Putamen (tissue), 1 donor: ENCODE measurements at regions not wholly inside any gene's neighbourhood (a gene's known extent, or its start where the extent isn't known, plus 50 kb on each side); places are given as distances from the start of the nearest gene placed in this dataset.
"Not testable (repeated sequence)": the region's sequence is repeated elsewhere in the genome, so short reads cannot be mapped to it uniquely, and the experiment has no call there.

ENCODE experiments used
- DNase-seq: peaks from one replicate; pipeline ENCODE4 v3.0.0-alpha.2; 2016; ENCODE audit warnings: low spot score

GRCh38 chr11:114805431-114805830, 127.1 kb downstream of the NXPE2 start:
- DNase-seq = not testable (repeated sequence)

DNA sequence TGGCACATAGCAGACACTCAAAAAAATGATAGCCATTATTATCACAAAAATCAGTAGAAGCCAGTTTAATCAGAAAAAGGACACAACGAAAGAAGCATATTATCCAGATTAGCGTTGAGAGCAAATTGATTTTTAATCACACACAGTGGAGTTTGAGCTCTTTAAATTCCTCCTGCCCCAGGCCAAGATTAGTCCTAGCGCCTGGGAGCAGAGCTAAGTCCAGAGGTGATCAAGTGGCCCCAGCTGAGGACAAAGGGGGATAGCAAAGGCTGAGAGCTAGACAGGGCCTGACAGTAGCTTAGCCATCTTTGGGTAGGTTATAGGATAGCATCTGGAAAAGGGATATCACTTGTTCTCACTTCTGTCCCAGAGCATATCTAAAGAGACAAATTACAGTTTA, 133.6 kb downstream of the NXPE2 start:
- no peak for DNase-seq

DNA sequence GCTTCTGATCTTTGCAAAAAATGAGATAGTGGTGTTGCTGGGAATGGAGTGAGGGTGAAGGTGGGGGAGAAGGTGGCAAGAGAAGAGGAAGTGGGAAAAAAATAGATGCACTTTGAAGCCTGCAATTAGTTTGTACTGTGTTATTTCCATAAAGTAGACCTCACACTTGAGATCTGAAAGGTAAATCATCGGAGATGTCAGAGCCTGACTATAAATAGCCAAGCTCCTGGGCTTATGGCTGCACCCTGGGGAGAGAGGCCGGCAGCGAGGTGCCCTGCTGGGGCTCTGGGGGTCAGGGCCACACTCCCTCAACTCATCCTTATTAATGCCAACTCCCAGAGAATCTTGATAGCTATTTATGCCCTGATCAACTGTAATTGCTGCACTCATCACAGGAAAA, 134.4 kb downstream of the NXPE2 start:
- DNase-seq = no peak

DNA sequence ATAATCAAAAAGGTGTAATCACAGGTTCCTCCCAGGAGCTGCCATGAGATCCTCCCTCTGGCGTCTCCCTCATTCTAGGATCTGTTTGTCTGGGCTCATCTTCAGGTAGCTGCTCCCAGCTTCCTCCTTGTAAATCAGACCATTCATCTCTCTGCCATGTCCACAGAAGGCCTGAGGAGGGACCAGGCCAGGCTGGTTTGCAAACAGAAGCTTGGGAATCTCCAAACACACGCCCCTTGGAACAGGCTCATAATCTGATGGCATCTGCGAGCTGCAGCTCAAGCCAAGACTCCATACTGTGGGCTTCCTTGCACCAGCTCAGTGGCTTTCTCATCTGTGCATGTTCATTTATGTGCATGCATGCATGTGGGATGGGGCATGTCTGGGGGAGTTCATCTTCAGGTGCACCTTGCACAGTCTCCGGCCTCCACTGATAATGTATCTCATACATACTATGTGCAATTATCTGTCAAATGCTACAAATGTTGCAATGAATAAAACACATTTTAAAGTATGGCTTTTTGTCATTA, 134.9 kb downstream of the NXPE2 start:
- no peak for DNase-seq

DNA sequence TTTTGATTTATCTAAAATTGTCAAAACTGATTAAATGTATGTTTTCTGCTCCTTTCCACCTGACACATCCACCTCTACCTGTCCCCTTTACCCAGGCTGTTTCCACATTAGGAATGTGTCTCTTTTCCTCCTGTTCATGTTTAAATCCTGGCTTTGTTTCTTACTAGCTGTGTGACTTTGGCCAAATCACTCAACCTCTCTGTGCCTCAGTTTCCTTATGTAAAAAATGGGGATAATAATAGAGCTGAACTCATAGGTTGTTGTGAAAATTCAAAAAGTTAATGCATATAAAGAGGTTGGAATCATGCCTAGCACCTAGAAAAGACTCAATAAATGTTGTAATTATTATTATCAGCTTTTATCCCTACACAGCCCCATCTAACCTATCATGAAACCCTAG, 136.8 kb downstream of the NXPE2 start:
- DNase-seq = no peak

- DNase-seq = no peak
These were observed 137.4 kb downstream of the NXPE2 start for GRCh38 chr11:114815761-114816160.

DNA sequence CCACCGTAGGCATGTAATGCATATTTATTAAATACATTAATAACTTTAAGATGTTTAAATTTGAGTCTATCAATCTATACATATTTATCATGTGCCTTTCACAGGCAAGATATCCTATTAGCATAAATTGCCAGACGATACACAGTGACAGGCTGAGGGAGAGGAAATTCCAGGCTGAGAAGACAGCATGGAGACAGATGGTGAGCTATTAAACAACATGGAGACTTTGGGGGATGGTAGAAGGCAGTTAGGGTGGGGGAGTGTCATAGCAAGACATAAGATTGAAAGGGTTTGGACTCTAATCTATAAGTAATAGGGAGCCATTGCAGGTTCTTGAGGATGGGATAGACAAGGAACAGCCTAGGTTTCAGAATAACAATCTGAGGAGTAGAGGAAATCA, 138.5 kb downstream of the NXPE2 start:
- DNase-seq = no peak

- peak; percentile 63 for DNase-seq
These were observed 140.1 kb downstream of the NXPE2 start for GRCh38 chr11:114818382-114818781.

- peak; percentile 27 for DNase-seq
These were observed 140.7 kb downstream of the NXPE2 start for GRCh38 chr11:114819028-114819427.

- DNase-seq = no peak
These were observed 142.3 kb downstream of the NXPE2 start for GRCh38 chr11:114820621-114821020.

- DNase-seq = peak; percentile 53
These were observed 143.5 kb downstream of the NXPE2 start for GRCh38 chr11:114821621-114822412.

GRCh38 chr11:114826910-114827442, 148.6 kb downstream of the NXPE2 start:
- DNase-seq = no peak

GRCh38 chr11:114827736-114828135, 149.4 kb downstream of the NXPE2 start:
- no peak for DNase-seq

DNA sequence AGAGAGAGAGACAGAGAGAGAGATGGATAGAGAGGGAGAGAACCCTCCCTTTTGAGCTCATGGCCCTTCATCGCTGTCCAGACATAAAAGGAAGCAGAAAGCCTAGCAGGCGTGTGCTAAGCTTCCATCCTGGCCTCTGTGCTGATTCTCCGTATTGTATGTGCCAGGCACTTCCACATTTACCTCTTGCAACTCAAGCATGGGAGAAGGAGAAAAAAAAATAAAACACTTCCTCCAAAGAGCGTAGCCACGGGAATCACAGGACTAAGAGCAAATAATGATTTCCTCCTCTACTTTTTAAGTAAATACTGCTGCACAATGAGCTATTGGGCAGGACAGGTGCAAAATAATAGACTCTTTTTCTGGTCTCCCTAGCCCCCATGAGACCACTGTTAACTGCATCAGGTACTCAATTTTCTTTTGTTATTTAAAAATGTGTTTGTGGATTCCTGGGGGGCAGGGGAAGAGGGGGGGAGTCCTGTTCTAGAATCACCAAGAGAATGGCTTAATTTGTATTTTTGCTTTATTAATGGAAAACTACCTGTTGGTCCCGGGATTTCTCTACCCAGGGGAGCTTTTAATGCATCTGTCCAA, 154.3 kb downstream of the NXPE2 start:
- DNase-seq = no peak

GRCh38 chr11:114836161-114836560, 157.8 kb downstream of the NXPE2 start:
- DNase-seq = no peak

DNA sequence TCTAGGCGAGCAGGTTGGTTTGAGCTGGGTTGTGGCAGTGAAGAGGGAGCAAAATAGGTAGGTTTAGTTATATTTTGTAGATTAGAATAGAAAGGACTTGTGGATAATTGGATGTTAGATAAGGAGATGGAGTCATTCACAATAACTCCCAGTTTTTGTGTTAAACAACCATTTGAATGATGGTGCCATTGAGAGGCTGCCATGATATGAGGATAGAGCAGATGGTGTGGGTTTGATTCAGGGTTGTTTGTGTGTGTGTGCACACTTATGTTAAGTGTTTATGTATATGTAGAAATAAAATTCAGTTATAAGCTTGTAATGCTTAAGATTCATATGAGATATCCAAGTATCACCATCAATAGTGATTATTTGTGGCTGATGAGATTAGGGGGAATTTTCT, 166.6 kb downstream of the NXPE2 start:
- no peak for DNase-seq

DNA sequence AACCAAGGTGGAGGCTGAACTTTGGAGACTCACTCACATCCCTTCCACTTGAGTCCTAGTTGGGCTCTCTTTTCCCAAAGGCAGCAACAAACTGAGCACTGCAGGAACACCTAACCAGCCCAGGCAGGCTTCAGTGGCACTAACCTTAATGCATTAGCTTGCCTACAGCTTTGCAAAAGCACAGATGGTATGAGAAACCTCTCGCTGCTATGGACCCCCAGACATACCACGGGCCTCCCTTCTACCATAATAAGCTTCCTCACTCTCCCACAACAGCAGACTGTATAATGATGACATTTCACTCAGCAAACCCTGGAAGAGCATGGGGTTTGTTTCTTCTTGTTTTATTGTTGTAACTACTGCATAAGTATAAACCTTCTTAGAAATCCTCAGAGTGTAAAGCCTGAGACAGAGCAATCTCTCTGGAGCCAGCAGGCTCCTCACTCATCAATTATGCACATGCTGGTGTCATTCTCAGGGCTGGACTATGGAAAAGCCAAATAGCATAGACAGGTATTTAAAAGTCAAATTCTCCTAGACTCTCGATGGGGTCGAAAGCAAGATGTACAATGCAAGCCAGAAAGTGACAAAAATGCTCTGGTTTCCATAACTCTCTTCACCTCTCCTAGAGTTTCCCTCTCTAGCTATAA, 167.6 kb downstream of the NXPE2 start:
- DNase-seq = no peak

DNA sequence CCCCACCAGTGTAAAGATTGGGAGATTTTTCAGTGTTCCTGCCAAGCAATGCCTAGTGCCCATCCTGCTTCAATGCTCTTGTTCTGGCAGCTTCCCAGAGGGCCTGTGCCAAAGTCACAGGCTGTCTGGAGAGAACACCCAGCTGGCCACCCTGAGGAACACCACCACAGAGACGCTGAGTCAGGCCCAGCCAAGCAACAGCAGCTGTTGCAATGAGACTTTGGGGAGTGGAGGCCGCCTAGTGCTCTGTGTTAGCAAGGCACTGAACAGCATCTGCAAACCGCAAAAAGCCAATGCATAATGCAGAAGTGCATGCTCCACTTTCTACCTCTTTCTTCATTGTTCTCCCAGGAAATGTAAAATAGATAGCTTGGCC, 168.1 kb downstream of the NXPE2 start:
- DNase-seq = peak; percentile 35

DNA sequence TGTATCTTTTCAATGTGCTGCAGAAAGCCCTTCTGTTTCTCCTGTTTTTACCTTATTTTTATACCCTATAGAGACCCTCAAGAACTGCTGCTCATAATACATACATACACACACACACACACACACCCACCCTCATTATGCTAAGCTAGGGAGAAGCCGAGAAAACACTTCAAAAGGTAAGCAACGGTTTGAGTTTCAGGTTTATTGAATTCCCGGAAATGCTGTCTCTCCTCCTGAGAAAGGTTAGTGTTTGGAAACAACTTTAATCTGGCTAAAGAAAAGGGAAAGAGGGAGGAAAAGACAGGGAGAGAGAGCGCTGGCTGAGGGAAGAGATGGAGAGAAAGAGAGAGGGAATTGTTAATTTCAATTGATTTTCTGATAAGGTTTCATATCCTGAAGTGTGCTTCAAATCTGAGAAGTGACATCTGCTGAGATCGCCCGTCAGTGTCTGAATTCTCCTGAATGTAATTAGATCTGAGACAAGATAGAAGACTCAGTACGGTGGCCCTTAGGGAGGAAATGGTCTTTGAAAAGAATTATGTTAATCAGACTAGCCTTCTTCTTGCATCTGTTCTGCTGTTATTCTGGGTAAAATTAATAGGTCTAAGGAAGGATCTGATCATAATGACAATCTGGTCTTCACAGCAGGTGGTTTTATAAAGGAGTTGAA, 169.1 kb downstream of the NXPE2 start:
- no peak for DNase-seq

- no peak for DNase-seq
These were observed 169.7 kb downstream of the NXPE2 start for GRCh38 chr11:114848027-114848426.

DNA sequence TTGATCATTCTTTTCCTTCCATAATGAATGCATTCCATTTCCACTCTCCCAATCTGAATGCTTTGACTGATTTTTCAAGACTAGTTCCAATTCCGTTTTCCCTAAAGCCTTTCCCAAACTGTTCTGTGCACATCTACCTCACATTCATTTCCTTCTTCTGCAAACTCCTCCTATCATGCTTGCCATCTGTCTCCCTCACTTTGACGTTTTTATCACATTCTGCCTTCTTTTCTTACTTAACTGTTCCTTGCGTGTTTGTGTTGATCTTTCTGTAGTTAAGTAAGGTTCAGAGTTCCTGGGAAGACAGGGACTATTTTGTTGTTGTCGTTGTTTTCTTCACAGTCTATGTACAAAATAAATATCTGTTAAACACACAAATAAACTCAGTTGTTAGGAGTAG, 179.0 kb downstream of the NXPE2 start:
- DNase-seq = no peak

DNA sequence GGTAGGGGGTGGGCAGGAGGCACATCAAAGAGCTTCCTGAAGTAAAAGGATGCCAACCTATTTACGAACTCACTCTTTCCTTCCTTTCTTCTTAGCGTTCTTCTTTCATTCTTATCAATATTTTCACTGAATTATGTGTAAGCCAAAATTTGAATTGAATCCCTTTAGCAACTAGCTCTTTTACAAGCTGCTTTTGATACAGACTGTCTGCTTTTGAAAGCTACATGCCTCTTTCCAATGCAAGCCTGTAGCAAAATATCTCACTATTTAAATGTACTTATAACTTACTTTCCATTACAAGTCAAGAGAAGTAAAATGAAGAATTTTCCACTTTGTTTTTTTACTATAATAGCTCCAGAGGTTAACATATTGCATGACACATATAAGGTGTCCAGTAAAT, 186.6 kb downstream of the NXPE2 start:
- no peak for DNase-seq
